ENCODE measurements at regions not wholly inside any gene's neighbourhood (a gene's known extent, or its start where the extent isn't known, plus 50 kb on each side); places are given as distances from the start of the nearest gene placed in this dataset.
"Not testable (repeated sequence)": the region's sequence is repeated elsewhere in the genome, so short reads cannot be mapped to it uniquely, and the experiment has no call there.

GRCh38 chr5:58300346-58300895 is 159.5 kb downstream of the PLK2 start:
- DNase-seq (ENCODE audit: low read depth in 2 of 2): no peak

- no peak for DNase-seq (ENCODE audit: low read depth in 2 of 2)
Observed at GRCh38 chr5:58299256-58299655, 160.6 kb downstream of the PLK2 start.

GRCh38 chr5:58294598-58295305 is 165.1 kb downstream of the PLK2 start:
- no peak for DNase-seq (ENCODE audit: low read depth in 2 of 2)

- not testable (repeated sequence) for DNase-seq (ENCODE audit: low read depth in 2 of 2)
Observed at GRCh38 chr5:58288275-58288674, 171.6 kb downstream of the PLK2 start.

- no peak for DNase-seq (ENCODE audit: low read depth in 2 of 2)
Observed at GRCh38 chr5:58286741-58287140, 173.1 kb downstream of the PLK2 start.

- DNase-seq (ENCODE audit: low read depth in 2 of 2): no peak
Observed at GRCh38 chr5:58285900-58286299, 174.0 kb downstream of the PLK2 start.

DNA sequence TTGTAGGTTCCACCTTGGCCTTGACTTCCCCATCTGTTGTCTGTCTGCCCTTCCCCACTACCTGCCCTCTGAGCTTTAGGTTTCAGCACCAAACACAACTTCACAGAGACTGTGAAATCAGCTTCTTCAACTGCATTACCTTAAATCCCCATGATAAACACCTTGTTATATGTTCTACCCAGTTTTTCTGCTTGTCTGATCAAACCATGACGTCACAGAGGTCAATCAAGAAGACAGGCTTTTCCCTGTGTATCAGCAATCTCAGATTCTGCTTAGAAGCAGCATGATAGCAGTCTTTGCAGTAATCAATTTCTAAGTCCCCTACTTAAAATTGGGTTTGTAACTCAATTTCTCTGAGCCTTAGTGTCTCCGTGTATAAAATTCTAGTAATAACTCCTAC is 175.0 kb downstream of the PLK2 start:
- DNase-seq (ENCODE audit: low read depth in 2 of 2): no peak

- no peak for DNase-seq (ENCODE audit: low read depth in 2 of 2)
Observed at GRCh38 chr5:58281189-58281588, 178.7 kb downstream of the PLK2 start.

- DNase-seq (ENCODE audit: low read depth in 2 of 2): no peak
Observed at GRCh38 chr5:58279259-58279658, 180.6 kb downstream of the PLK2 start.

- no peak for DNase-seq (ENCODE audit: low read depth in 2 of 2)
Observed at GRCh38 chr5:58276431-58276830, 183.5 kb downstream of the PLK2 start.

DNA sequence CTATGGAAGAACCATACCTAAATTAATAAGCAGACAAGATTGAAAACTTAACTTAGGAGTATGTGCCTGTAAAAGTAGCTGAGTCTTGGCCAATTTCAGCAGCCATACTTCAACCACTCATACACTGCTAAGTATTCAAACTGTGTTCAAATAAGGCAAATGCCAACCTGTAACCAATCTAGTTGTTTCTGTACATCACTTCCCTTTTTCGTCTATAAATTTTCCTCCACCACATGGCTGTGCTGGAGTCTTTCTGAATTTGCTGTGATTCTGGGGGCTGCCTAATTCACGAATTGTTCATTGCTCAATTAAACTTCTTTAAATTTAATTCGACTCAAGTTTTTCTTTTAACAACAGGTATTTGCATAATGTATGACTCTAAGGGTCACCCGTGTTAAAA is 184.4 kb downstream of the PLK2 start:
- DNase-seq (ENCODE audit: low read depth in 2 of 2): no peak

GRCh38 chr5:58274191-58274590 is 185.7 kb downstream of the PLK2 start:
- no peak for DNase-seq (ENCODE audit: low read depth in 2 of 2)

DNA sequence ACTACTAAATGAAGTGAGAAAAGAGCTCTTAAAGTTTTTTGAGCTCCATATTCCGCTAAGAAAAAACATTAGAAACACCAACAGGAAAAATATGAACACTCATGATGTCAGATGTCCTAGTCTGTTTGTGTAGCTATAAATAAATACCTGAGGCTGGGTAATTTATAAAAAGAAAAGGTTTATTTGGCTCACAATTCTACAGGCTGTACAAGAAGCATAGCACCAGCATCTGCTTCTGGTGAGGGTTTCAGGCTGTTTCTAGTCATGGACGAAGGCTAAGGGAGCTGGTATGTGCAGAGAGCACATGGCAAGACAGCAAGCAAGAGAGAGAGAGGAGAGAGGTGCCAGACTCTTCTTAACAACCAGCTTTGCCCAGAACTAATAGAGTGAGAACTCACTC is 186.2 kb downstream of the PLK2 start:
- no peak for DNase-seq (ENCODE audit: low read depth in 2 of 2)

DNA sequence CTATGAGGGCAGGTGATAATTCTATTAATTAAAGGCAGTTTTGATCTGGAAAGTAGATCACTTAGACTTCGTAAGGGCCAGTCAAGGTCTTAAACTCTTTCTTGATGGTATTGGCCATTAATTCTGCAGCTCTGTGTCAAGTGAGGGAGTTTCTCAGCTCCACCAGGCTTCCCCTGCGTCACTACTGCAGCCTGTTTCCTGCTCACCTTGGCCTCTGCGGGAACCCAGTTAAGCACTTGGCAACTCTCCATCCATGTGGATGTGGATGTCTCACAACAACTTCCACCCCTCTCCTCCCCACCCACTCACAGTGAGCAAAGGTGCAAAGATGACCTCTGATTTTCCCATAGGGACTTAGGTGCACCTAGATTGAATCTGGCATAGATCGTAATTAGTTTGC is 191.6 kb downstream of the PLK2 start:
- DNase-seq (ENCODE audit: low read depth in 2 of 2): no peak

- DNase-seq (ENCODE audit: low read depth in 2 of 2): no peak
Observed at GRCh38 chr5:58266402-58266801, 193.5 kb downstream of the PLK2 start.

GRCh38 chr5:58265246-58265930 is 194.5 kb downstream of the PLK2 start:
- no peak for DNase-seq (ENCODE audit: low read depth in 2 of 2)

DNA sequence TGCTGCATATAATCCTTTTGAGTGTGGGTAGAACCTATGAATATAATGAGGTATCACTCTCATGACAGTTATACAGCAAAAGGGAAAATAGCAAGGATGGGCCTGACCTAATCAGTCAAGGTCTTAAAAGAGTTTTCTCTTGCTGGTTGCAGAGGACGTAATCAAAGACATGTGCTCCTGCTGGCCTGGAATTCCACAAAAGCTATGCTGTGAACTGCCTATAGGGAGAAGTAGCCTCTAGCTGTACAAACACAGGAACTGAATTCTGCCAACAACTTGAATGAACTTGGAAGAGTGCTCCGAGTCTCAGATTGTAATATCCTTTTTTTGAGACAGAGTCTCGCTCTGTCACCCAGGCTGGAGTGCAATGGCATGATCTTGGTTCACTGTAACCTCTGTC is 195.6 kb downstream of the PLK2 start:
- DNase-seq (ENCODE audit: low read depth in 2 of 2): no peak

DNA sequence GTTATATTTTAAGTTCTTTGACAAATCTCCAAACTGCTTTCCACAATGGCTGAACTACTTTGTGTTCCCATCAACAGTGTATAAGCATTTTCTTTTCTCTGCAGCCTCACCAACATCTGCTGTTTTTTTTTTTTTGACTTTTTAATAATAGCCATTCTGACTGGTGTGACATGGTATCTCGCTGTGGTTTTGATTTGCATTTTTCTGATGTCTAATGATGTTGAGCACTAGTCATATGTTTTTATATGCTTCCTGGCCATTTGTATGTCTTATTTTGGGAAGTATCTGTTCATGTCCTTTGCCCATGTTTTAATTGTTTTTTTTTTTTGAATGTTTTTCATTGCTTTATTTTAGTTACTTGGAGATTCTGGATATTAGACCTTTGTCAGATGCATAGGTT is 196.6 kb downstream of the PLK2 start:
- no peak for DNase-seq (ENCODE audit: low read depth in 2 of 2)

DNA sequence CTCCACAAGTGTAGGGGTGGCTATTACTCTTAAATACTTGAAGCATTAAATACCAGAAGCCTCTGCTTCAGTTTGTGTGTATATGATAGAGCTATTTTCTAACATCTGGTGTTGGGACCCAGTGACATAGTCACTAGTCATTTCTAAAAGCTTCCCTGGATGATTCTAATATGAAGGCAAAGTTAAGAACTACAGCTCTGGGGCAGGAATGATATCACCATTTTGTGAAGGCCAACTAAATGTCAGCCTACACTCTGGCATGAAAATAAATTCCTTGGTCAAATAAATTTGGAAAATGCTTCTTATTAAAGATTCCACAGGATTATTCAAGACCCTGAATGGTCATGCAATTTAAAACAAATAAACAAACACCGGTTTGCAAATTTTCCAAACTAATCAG is 197.7 kb downstream of the PLK2 start:
- no peak for DNase-seq (ENCODE audit: low read depth in 2 of 2)

DNA sequence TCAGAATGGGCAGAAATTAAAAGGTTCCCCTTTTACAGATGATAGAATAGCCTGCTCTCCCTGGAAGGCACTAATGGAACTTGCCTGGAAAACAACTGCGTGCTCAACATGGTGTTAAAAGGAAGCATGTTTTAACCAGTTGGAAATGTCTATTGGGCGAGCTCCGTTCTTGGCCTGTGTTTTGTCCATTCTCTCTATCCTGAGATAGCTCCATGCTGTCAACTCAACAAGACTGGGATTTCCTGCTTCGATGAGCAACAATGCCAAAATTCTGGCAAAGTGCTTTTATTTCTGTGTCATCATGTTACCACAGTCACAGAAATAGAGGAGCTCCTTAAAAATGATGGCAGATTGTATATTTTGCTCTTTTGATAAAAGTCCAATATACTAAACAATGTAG is 198.3 kb downstream of the PLK2 start:
- DNase-seq (ENCODE audit: low read depth in 2 of 2): no peak

GRCh38 chr5:58260243-58260642 is 199.6 kb downstream of the PLK2 start:
- no peak for DNase-seq (ENCODE audit: low read depth in 2 of 2)

DNA sequence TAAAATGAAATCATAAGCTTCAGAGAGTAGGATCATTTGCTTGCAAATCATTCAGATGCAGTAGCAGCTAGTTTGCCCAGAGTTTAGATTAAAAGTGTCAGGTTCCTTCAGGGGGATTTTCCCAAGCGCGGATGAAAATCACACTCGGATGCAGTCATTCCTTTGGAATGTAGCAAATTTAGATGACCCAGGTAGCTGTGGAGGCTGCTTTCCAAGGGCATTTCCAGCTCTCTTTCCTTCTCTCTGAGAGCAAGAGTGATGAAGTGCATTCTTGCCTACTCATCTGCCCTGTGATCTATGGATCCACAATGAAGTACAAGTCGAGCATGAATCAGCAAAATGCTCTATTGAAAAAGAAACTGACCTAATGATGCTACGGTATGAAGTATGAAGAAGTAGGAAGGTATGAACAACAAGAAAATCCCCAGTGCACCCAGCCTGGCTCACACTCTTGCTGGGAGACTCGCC is 200.2 kb downstream of the PLK2 start:
- DNase-seq (ENCODE audit: low read depth in 2 of 2): no peak

DNA sequence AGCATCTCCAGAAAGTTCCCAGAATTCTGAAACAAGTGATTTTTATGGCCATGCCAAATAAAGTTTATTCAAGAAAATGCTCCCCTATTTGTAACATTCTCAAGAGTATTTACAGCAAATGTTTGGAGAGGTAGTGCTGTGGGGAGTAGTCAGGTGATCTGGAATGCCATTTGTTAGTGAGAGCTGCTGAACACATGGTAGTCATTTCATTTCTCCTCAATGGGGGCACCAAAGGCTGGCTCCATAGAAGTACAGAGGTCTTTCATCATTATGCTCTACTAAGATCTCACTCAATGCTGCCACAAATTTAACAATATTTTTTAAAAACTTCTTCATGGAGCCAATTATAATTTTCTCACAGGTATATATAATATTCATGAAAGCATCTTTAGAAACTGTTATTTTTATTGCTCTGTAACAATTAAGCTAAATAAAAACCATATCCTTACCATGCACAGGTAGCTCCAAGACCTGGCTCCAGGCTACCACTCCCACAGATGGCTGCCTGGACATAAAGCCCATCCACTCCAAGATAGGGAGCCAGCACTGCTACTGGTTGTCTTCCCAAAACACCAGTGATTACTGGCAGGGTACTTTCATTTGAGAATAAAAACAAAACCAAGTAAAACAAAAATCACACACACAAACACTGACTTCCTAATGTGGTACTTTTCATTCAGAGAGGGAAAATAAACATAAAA is 200.8 kb downstream of the PLK2 start:
- no peak for DNase-seq (ENCODE audit: low read depth in 2 of 2)

Measured in stimulated activated CD4-positive, alpha-beta T cell treated with anti-CD3 and anti-CD28 coated beads, Interleukin-4, amount 100 ng/mL, for 48 hours (primary cell).